ENCODE measurements at regions not wholly inside any gene's neighbourhood (a gene's known extent, or its start where the extent isn't known, plus 50 kb on each side); places are given as distances from the start of the nearest gene placed in this dataset.

GRCh38 chr9:107214381-107214780, 68.7 kb upstream of the RAD23B start:
- CTCF ChIA-PET = no interaction called here
- no peak for DNase-seq (ENCODE audit: low read depth)
- no peaks in the 10 kb centered on the region for H3K27me3 ChIP-seq (ENCODE audit: control insufficient read depth, insufficient read depth, low read length)
- H3K4me3 ChIP-seq (ENCODE audit: low read depth, low read length) = no peak overlapping the region
- POLR2A ChIA-PET = interaction anchor here (0.6 kb wide), 1 partner anchor 72 kb away, joined by 4 read pairs; no protein-coding TSS in a partner anchor
- no peaks in the 10 kb centered on the region for H3K36me3 ChIP-seq (ENCODE audit: control insufficient read depth, insufficient read depth, low read length)
- TF ChIP-seq, protein P1, sequence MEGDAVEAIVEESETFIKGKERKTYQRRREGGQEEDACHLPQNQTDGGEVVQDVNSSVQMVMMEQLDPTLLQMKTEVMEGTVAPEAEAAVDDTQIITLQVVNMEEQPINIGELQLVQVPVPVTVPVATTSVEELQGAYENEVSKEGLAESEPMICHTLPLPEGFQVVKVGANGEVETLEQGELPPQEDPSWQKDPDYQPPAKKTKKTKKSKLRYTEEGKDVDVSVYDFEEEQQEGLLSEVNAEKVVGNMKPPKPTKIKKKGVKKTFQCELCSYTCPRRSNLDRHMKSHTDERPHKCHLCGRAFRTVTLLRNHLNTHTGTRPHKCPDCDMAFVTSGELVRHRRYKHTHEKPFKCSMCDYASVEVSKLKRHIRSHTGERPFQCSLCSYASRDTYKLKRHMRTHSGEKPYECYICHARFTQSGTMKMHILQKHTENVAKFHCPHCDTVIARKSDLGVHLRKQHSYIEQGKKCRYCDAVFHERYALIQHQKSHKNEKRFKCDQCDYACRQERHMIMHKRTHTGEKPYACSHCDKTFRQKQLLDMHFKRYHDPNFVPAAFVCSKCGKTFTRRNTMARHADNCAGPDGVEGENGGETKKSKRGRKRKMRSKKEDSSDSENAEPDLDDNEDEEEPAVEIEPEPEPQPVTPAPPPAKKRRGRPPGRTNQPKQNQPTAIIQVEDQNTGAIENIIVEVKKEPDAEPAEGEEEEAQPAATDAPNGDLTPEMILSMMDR (IDR thresholded peaks at IDR 0.05; ENCODE audit: insufficient read depth, low read depth, low read length) = no peak

GRCh38 chr9:107214915-107215314, 68.2 kb upstream of the RAD23B start:
- ChIA-PET CTCF (no interaction called here), POLR2A (no interaction called here)
- no peak overlapping the region for H3K4me3 ChIP-seq (ENCODE audit: low read depth, low read length)
- H3K27me3 ChIP-seq (ENCODE audit: control insufficient read depth, insufficient read depth, low read length) = no peaks in the 10 kb centered on the region
- DNase-seq (ENCODE audit: low read depth) = no peak
- TF ChIP-seq, protein P1 (IDR thresholded peaks at IDR 0.05; ENCODE audit: insufficient read depth, low read depth, low read length) = no peak
- H3K36me3 ChIP-seq (ENCODE audit: control insufficient read depth, insufficient read depth, low read length) = no peaks in the 10 kb centered on the region

- no peak for DNase-seq (ENCODE audit: low read depth)
- TF ChIP-seq, protein P1 (IDR thresholded peaks at IDR 0.05; ENCODE audit: insufficient read depth, low read depth, low read length) = no peak
- no peaks in the 10 kb centered on the region for H3K36me3 ChIP-seq (ENCODE audit: control insufficient read depth, insufficient read depth, low read length)
- ChIA-PET CTCF (no interaction called here), POLR2A (no interaction called here)
- no peaks in the 10 kb centered on the region for H3K27me3 ChIP-seq (ENCODE audit: control insufficient read depth, insufficient read depth, low read length)
- no peak overlapping the region for H3K4me3 ChIP-seq (ENCODE audit: low read depth, low read length)
Measured at GRCh38 chr9:107215381-107215780, 67.7 kb upstream of the RAD23B start.

DNA sequence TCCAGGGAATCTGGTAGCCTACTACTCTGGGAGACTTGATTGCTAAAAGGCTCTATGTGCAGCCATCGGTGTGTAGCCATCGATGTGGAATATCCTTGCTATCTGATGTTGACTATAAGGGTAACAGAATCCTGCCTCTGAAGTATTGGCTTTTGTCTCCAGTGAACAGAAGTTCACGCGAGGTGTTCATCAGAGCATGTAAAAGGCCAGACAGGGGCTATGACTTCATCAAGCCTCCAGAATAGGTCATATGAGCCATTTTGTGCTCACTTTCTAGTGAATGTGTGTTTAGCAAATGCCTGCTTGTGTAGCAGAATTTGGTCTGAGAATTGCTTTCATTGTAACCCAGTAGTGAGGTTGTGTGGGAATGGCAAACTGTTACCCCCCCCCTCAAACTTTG, 66.8 kb upstream of the RAD23B start:
- TF ChIP-seq, protein P1 (IDR thresholded peaks at IDR 0.05; ENCODE audit: insufficient read depth, low read depth, low read length) = no peak
- CTCF ChIA-PET = interaction anchor here (0.6 kb wide), 1 partner anchor 1423 kb away, joined by 3 read pairs; no protein-coding TSS in a partner anchor
- Histone ChIP-seq H3K36me3 (ENCODE audit: control insufficient read depth, insufficient read depth, low read length) (no peaks in the 10 kb centered on the region), H3K4me3 (ENCODE audit: low read depth, low read length) (no peak overlapping the region), H3K27me3 (ENCODE audit: control insufficient read depth, insufficient read depth, low read length) (no peaks in the 10 kb centered on the region)
- no peak for DNase-seq (ENCODE audit: low read depth)
- POLR2A ChIA-PET = no interaction called here

GRCh38 chr9:107218829-107219485, 64.1 kb upstream of the RAD23B start:
- DNase-seq (ENCODE audit: low read depth) = no peak
- Histone ChIP-seq H3K36me3 (ENCODE audit: control insufficient read depth, insufficient read depth, low read length) (no peaks in the 10 kb centered on the region), H3K27me3 (ENCODE audit: control insufficient read depth, insufficient read depth, low read length) (no peaks in the 10 kb centered on the region), H3K4me3 (ENCODE audit: low read depth, low read length) (no peak overlapping the region)
- ChIA-PET CTCF (no interaction called here), POLR2A (no interaction called here)
- TF ChIP-seq, protein P1 (IDR thresholded peaks at IDR 0.05; ENCODE audit: insufficient read depth, low read depth, low read length) = no peak

Measured in BJ (cell line).